ENCODE measurements at regions not wholly inside any gene's neighbourhood (a gene's known extent, or its start where the extent isn't known, plus 50 kb on each side); places are given as distances from the start of the nearest gene placed in this dataset.

DNA sequence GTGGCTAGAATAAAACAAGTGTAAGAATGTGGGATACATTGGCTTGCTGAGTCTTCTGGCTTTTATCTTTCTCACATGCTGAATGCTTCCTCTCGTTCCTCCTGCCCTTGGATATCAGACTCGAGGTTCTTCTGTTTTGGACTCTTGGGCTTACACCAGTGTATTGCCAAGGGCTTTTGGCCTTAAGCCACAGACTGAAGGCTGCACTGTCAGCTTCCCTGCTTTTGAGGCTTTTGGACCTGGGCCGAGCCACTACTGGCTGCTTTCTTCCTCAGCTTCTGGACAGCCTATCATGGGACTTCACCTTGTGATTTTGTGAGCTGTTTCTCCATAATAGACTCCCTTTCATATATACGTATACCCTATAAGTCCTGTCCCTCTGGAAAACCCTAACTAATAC lies 300.9 kb upstream of the STXBP6 start:
- no peak for TF ChIP-seq EZH2 (IDR thresholded peaks at IDR 0.05; ENCODE audit: low read length, missing control alignments)
- TF ChIP-seq, protein P1, sequence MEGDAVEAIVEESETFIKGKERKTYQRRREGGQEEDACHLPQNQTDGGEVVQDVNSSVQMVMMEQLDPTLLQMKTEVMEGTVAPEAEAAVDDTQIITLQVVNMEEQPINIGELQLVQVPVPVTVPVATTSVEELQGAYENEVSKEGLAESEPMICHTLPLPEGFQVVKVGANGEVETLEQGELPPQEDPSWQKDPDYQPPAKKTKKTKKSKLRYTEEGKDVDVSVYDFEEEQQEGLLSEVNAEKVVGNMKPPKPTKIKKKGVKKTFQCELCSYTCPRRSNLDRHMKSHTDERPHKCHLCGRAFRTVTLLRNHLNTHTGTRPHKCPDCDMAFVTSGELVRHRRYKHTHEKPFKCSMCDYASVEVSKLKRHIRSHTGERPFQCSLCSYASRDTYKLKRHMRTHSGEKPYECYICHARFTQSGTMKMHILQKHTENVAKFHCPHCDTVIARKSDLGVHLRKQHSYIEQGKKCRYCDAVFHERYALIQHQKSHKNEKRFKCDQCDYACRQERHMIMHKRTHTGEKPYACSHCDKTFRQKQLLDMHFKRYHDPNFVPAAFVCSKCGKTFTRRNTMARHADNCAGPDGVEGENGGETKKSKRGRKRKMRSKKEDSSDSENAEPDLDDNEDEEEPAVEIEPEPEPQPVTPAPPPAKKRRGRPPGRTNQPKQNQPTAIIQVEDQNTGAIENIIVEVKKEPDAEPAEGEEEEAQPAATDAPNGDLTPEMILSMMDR (conservative IDR thresholded peaks at IDR 0.05 in 1 of 2, IDR thresholded peaks at IDR 0.05 in 1 of 2; ENCODE audit: low read depth in 1 of 2, low read length in 2 of 2), result no peak

Data from fibroblast of lung (primary cell).